HG03045 (cell line): ENCODE measurements at regions not wholly inside any gene's neighbourhood (a gene's known extent, or its start where the extent isn't known, plus 50 kb on each side); places are given as distances from the start of the nearest gene placed in this dataset.
"Not testable (repeated sequence)": the region's sequence is repeated elsewhere in the genome, so short reads cannot be mapped to it uniquely, and the experiment has no call there.

ENCODE experiments used
- ATAC-seq: cut with Tn5 transposase; IDR thresholded peaks from one replicate; pipeline ENCODE4 v1.9.1; 2021; ENCODE audit warnings: mild to moderate bottlenecking, moderate library complexity; ENCODE audit not compliant: unreplicated experiment

- no peak for ATAC-seq
These were observed 103.6 kb upstream of the RMP24 start for GRCh38 chr18:35868915-35869314.

- no peak for ATAC-seq
These were observed 101.1 kb upstream of the RMP24 start for GRCh38 chr18:35871337-35871736.

GRCh38 chr18:35875566-35875965 lies 96.9 kb upstream of the RMP24 start:
- ATAC-seq, result no peak

- ATAC-seq, result no peak
These were observed 96.2 kb upstream of the RMP24 start for GRCh38 chr18:35876243-35876642.

- ATAC-seq, result no peak
These were observed 91.6 kb upstream of the RMP24 start for GRCh38 chr18:35880788-35881455.

- no peak for ATAC-seq
These were observed 84.2 kb upstream of the RMP24 start for GRCh38 chr18:35888329-35888728.

- no peak for ATAC-seq
These were observed 82.8 kb upstream of the RMP24 start for GRCh38 chr18:35889677-35890076.

GRCh38 chr18:35890323-35890722 lies 82.2 kb upstream of the RMP24 start:
- no peak for ATAC-seq

GRCh38 chr18:35892118-35892517 lies 80.4 kb upstream of the RMP24 start:
- ATAC-seq, result no peak

- ATAC-seq, result not testable (repeated sequence)
These were observed 75.0 kb upstream of the RMP24 start for GRCh38 chr18:35897481-35897880.

- ATAC-seq, result no peak
These were observed 68.0 kb upstream of the RMP24 start for GRCh38 chr18:35904389-35905037.

- ATAC-seq, result no peak
These were observed 67.0 kb upstream of the RMP24 start for GRCh38 chr18:35905436-35905835.

- ATAC-seq, result not testable (repeated sequence)
These were observed 66.2 kb upstream of the RMP24 start for GRCh38 chr18:35906291-35906690.

GRCh38 chr18:35910327-35910726 lies 62.2 kb upstream of the RMP24 start:
- ATAC-seq, result no peak

- ATAC-seq, result no peak
These were observed 60.1 kb upstream of the RMP24 start for GRCh38 chr18:35912332-35912731.

GRCh38 chr18:35915056-35915455 lies 57.4 kb upstream of the RMP24 start:
- no peak for ATAC-seq

- ATAC-seq, result no peak
These were observed 55.4 kb upstream of the RMP24 start for GRCh38 chr18:35917043-35917442.

- ATAC-seq, result no peak
These were observed 53.9 kb upstream of the RMP24 start for GRCh38 chr18:35918564-35918963.

GRCh38 chr18:35919179-35919578 lies 53.3 kb upstream of the RMP24 start:
- ATAC-seq, result no peak

- no peak for ATAC-seq
These were observed 51.9 kb upstream of the RMP24 start for GRCh38 chr18:35920623-35921022.
